ENCODE measurements at regions not wholly inside any gene's neighbourhood (a gene's known extent, or its start where the extent isn't known, plus 50 kb on each side); places are given as distances from the start of the nearest gene placed in this dataset.
"Not testable (repeated sequence)": the region's sequence is repeated elsewhere in the genome, so short reads cannot be mapped to it uniquely, and the experiment has no call there.

- DNase-seq, result no peak
These were observed 196.3 kb upstream of the CTNND2 start for GRCh38 chr5:12100542-12100941.

GRCh38 chr5:12099296-12099695 is 195.1 kb upstream of the CTNND2 start:
- no peak for DNase-seq

- no peak for DNase-seq
These were observed 191.6 kb upstream of the CTNND2 start for GRCh38 chr5:12095808-12096281.

- no peak for DNase-seq
These were observed 189.3 kb upstream of the CTNND2 start for GRCh38 chr5:12093586-12093985.

GRCh38 chr5:12080761-12081160 is 176.5 kb upstream of the CTNND2 start:
- DNase-seq, result no peak

- not testable (repeated sequence) for DNase-seq
These were observed 174.0 kb upstream of the CTNND2 start for GRCh38 chr5:12078286-12078685.

GRCh38 chr5:12073426-12073825 is 169.2 kb upstream of the CTNND2 start:
- no peak for DNase-seq

GRCh38 chr5:12072441-12072840 is 168.2 kb upstream of the CTNND2 start:
- no peak for DNase-seq

- DNase-seq, result no peak
These were observed 167.2 kb upstream of the CTNND2 start for GRCh38 chr5:12071455-12071854.

GRCh38 chr5:12023614-12024241 is 119.5 kb upstream of the CTNND2 start:
- peak; percentile 7 to 42 (median 36) for DNase-seq

- DNase-seq, result no peak
These were observed 118.2 kb upstream of the CTNND2 start for GRCh38 chr5:12022444-12022843.

- DNase-seq, result no peak
These were observed 115.1 kb upstream of the CTNND2 start for GRCh38 chr5:12019306-12019705.

GRCh38 chr5:12017007-12017406 is 112.8 kb upstream of the CTNND2 start:
- DNase-seq, result no peak

GRCh38 chr5:12016159-12016746 is 112.0 kb upstream of the CTNND2 start:
- no peak for DNase-seq

GRCh38 chr5:12013351-12013750 is 109.1 kb upstream of the CTNND2 start:
- DNase-seq, result no peak

- DNase-seq, result no peak
These were observed 99.4 kb upstream of the CTNND2 start for GRCh38 chr5:12003680-12004079.

- no peak for DNase-seq
These were observed 94.2 kb upstream of the CTNND2 start for GRCh38 chr5:11998397-11998796.

- DNase-seq, result no peak
These were observed 93.7 kb upstream of the CTNND2 start for GRCh38 chr5:11997942-11998341.

- DNase-seq, result no peak
These were observed 88.3 kb upstream of the CTNND2 start for GRCh38 chr5:11992518-11992917.

GRCh38 chr5:11985993-11986392 is 81.7 kb upstream of the CTNND2 start:
- DNase-seq, result no peak

- no peak for DNase-seq
These were observed 80.0 kb upstream of the CTNND2 start for GRCh38 chr5:11984196-11984595.

- DNase-seq, result no peak
These were observed 77.7 kb upstream of the CTNND2 start for GRCh38 chr5:11981986-11982385.

- no peak for DNase-seq
These were observed 73.7 kb upstream of the CTNND2 start for GRCh38 chr5:11977904-11978303.

- no peak for DNase-seq
These were observed 69.2 kb upstream of the CTNND2 start for GRCh38 chr5:11973469-11973868.

GRCh38 chr5:11963227-11963626 is 59.0 kb upstream of the CTNND2 start:
- no peak for DNase-seq

Data from suppressor macrophage (primary cell).